ENCODE measurements at regions not wholly inside any gene's neighbourhood (a gene's known extent, or its start where the extent isn't known, plus 50 kb on each side); places are given as distances from the start of the nearest gene placed in this dataset.

GRCh38 chr9:108543251-108543778 lies 312.5 kb downstream of the ACTL7B start:
- no peaks in the 10 kb centered on the region for H3K79me2 ChIP-seq (ENCODE audit: control insufficient read depth, low read length)
- H3K4me1 ChIP-seq (ENCODE audit: control insufficient read depth, low read length), result no peaks in the 10 kb centered on the region
- no peak overlapping the region for H3K4me2 ChIP-seq (ENCODE audit: low read length)
- H3K9me2 ChIP-seq (replicated peaks; ENCODE audit: control insufficient read depth, low read length), result no peaks in the 10 kb centered on the region
- H4K20me1 ChIP-seq (ENCODE audit: control insufficient read depth, insufficient read depth, low read depth, low read length), result no peaks in the 10 kb centered on the region
- H3F3A ChIP-seq (ENCODE audit: control insufficient read depth, insufficient read depth), result no peaks in the 10 kb centered on the region
- no peak overlapping the region for H3K27ac ChIP-seq (ENCODE audit: low read depth, low read length)
- no peaks in the 10 kb centered on the region for H3K36me3 ChIP-seq (ENCODE audit: control insufficient read depth, low read length)
- H3K9me3 ChIP-seq (ENCODE audit: control insufficient read depth, insufficient read depth, low read length), result no peaks in the 10 kb centered on the region
- TF ChIP-seq CTCF (IDR thresholded peaks at IDR 0.05; ENCODE audit: low read depth, low read length, poor library complexity, severe bottlenecking) (no peak), EZH2phosphoT487 (IDR thresholded peaks at IDR 0.05; ENCODE audit: borderline replicate concordance, low read length) (no peak)
- H3K4me3 ChIP-seq (ENCODE audit: low read length), result no peak overlapping the region
- H3K27me3 ChIP-seq (ENCODE audit: control insufficient read depth, low read length), result no peaks in the 10 kb centered on the region

- H3K9me3 ChIP-seq (ENCODE audit: control insufficient read depth, insufficient read depth, low read length), result no peaks in the 10 kb centered on the region
- no peak overlapping the region for H3K27ac ChIP-seq (ENCODE audit: low read depth, low read length)
- H3K79me2 ChIP-seq (ENCODE audit: control insufficient read depth, low read length), result no peaks in the 10 kb centered on the region
- H3K4me2 ChIP-seq (ENCODE audit: low read length), result no peak overlapping the region
- TF ChIP-seq EZH2phosphoT487 (IDR thresholded peaks at IDR 0.05; ENCODE audit: borderline replicate concordance, low read length), result no peak
- TF ChIP-seq CTCF (IDR thresholded peaks at IDR 0.05; ENCODE audit: low read depth, low read length, poor library complexity, severe bottlenecking), result no peak
- H3K36me3 ChIP-seq (ENCODE audit: control insufficient read depth, low read length), result no peaks in the 10 kb centered on the region
- no peaks in the 10 kb centered on the region for H4K20me1 ChIP-seq (ENCODE audit: control insufficient read depth, insufficient read depth, low read depth, low read length)
- no peaks in the 10 kb centered on the region for H3F3A ChIP-seq (ENCODE audit: control insufficient read depth, insufficient read depth)
- H3K4me3 ChIP-seq (ENCODE audit: low read length), result no peak overlapping the region
- H3K9me2 ChIP-seq (replicated peaks; ENCODE audit: control insufficient read depth, low read length), result no peaks in the 10 kb centered on the region
- H3K4me1 ChIP-seq (ENCODE audit: control insufficient read depth, low read length), result no peaks in the 10 kb centered on the region
- no peaks in the 10 kb centered on the region for H3K27me3 ChIP-seq (ENCODE audit: control insufficient read depth, low read length)
Measured at GRCh38 chr9:108537756-108538155, 318.0 kb downstream of the ACTL7B start.

DNA sequence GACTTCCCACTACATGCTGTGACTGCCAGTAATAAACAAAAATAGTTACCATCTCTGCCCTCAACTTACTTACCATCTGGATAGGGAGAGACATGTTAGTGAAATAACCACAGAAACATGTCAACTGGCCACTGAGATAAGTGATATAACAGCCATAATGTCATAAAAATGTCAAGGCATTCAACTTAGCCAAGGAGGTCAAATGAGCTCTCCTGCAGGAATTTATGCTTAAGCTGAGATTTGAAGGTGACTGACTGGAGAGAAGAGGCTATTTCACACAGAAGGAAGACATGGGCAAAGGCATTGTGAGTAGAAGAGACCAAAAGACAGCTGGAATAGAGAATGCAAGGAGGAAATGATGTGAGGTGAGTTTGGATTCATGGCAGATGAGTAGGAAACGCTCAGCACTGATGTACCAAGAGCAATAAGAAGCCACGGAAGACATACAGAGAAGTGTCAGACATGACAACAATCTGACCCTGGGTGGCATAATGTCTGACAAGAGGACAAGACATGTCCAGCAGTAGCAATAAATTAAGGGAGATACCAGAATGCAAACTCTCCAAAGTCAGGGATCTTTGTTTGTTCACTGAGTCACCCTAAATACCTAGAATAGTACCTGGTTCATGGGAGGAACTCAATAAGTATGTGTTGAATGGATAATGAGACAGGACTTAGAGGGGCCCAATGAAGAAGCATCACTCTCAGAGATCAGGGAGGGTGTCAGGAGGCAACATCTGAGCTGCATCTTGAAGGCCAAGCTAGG lies 318.8 kb downstream of the ACTL7B start:
- TF ChIP-seq EZH2phosphoT487 (IDR thresholded peaks at IDR 0.05; ENCODE audit: borderline replicate concordance, low read length) (no peak), CTCF (IDR thresholded peaks at IDR 0.05; ENCODE audit: low read depth, low read length, poor library complexity, severe bottlenecking) (no peak)
- Histone ChIP-seq H3K9me2 (replicated peaks; ENCODE audit: control insufficient read depth, low read length) (no peaks in the 10 kb centered on the region), H3K79me2 (ENCODE audit: control insufficient read depth, low read length) (no peaks in the 10 kb centered on the region), H3K4me3 (ENCODE audit: low read length) (no peak overlapping the region), H3K36me3 (ENCODE audit: control insufficient read depth, low read length) (no peaks in the 10 kb centered on the region), H4K20me1 (ENCODE audit: control insufficient read depth, insufficient read depth, low read depth, low read length) (no peaks in the 10 kb centered on the region), H3F3A (ENCODE audit: control insufficient read depth, insufficient read depth) (no peaks in the 10 kb centered on the region), H3K4me1 (ENCODE audit: control insufficient read depth, low read length) (no peaks in the 10 kb centered on the region), H3K9me3 (ENCODE audit: control insufficient read depth, insufficient read depth, low read length) (no peaks in the 10 kb centered on the region), H3K4me2 (ENCODE audit: low read length) (no peak overlapping the region), H3K27me3 (ENCODE audit: control insufficient read depth, low read length) (no peaks in the 10 kb centered on the region), H3K27ac (ENCODE audit: low read depth, low read length) (no peak overlapping the region)
